ENCODE measurements at regions not wholly inside any gene's neighbourhood (a gene's known extent, or its start where the extent isn't known, plus 50 kb on each side); places are given as distances from the start of the nearest gene placed in this dataset.
"Not testable (repeated sequence)": the region's sequence is repeated elsewhere in the genome, so short reads cannot be mapped to it uniquely, and the experiment has no call there.

DNA sequence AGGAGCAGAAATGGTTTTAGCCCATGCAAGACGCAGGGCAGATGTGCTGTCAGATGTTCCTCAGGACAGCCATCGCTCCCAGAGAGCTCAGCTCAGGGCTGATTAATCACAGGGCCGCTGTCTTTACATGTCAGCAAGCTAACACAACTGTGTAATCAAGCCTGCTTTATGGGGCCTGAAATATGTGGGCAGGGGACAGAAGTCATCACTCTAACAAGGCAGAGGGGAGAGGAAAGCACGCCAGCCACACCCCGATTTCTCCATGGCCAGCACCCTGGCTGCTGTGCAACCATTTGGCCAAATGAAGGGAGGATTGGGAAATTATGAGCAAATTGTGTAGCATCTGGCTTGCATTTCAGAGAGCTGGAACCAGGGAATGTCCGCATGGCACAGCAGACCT lies 368.8 kb downstream of the NPHP4 start:
- DNase-seq: no peak

DNA sequence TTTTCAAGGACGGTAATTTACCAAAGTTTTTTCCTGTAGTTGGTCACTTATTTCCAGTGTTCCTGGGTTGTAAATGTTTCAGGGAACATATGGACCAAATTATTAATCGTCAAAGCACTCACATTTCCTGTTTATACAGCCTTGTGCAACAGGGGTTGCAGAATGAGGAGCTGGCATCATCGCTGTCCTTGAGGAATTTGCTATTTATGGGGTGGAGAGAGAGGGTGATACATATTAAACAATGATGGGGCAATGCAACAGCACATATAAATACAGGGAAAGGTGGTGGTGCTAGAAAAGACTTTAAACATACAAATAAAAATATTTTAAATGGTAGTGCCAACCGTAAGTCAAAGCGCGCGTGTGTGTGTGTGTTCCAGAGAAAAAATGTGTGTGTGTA lies 369.8 kb downstream of the NPHP4 start:
- DNase-seq: no peak

DNA sequence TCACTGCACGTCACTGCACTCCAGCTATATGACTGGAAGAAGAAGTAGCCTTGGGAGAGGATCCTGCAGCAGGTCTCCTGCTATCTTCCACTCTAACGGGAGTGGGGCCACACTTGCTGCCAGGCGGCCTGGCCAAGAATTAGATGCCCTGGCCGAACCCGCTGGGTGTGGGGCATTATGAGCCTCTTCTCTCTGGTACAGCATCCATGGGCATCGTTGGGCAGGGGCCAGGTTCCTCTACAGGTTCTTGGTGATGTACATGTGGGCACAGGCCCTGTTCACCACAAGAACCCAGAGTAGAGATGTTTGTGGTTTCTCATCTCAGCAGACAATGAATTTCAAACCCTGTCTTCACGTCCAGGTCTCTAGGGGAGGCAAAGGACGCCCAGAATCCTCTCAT lies 370.5 kb downstream of the NPHP4 start:
- no peak for DNase-seq

DNA sequence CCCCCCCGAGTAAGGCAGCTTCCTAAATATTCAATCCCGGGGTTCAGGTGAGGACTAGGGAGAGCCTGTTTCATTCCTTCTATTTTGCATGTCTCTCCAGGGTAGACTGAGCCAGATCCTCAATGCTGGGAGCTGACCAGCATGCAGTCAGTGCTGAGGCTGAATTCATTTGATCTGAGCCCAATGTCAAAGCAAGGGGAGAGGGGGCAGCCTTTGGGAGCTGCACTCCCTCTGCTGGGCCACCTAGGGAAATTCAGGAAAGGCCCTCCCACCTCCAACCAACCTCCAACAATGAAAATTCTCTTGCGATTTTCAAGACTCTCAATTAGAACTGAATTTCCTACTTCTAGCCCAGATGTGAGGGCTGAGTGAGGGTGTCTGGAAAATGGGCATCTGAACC lies 371.2 kb downstream of the NPHP4 start:
- DNase-seq: no peak

DNA sequence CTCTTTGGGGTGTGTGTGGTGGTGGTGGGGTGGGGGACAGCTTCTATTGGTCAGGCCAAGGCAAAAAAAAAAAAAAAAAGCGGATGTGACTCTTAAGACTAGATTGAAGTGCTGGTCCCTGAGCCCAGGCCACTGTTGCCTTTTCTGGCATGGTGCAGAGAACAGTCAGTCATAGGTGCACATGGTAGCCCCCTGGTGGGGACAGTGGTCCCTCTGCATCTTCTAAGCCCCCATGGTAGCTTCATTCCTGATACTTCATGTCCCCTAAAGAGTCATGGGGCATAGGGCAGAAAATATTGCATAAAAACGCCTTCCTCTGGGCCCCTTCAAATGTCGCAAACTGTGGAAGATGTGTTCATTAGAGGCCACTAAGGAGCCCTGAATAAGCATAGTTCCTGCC lies 371.8 kb downstream of the NPHP4 start:
- no peak for DNase-seq

DNA sequence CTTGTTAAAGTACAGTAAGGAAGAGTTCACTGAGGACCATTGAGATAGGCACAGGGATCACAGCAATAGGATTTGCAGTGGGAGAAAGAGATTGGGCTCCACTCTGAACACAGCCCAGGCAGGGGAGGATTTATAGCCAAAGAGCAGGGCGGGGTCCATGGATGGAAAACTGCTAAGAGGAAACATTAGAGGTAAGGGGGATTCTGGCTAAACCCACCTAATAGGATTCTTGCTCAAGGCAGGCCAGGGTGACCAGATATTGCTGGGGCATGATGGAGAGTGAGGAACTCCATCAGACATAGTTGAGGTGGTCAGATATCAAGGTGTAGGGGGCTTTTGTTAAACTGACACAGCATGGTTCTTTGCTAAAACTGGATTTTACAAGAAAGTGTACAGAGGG lies 372.8 kb downstream of the NPHP4 start:
- DNase-seq: no peak

DNA sequence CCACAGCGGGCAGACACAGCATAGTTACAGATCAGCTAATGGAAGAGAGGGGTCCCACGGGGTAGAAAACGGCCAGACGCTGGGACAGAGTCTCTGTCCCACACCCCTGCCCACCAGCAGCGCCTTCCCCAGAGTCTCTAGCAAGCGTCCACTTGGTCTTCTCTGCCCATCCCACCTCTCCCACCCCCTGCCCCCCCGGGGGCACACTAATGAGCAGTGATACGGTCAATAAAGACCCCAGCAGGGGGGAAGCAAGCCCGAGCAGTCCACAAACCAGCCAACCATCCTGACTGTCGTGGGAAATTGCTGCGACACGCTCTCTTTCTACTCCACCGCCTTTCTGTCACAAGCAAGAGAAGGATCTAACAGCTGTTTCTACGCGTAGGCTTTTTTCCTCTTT lies 374.7 kb downstream of the NPHP4 start:
- DNase-seq: no peak

DNA sequence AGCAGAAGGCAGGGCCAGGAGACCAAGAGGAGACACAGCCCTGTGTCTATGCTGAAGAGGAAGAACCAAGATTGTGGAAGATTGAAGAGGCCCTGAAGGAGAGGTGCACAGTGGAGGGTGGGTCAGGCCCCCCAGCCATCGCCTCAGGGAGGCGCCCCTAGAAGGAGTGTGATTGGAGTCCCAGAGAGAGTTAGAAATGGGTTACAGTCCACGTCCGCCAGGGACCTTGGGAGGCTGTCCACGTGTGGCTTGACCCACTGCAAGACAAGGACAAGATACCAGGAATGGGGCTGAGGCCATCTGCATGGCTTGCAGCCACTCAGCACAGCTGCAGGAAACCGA lies 375.1 kb downstream of the NPHP4 start:
- DNase-seq: no peak

DNA sequence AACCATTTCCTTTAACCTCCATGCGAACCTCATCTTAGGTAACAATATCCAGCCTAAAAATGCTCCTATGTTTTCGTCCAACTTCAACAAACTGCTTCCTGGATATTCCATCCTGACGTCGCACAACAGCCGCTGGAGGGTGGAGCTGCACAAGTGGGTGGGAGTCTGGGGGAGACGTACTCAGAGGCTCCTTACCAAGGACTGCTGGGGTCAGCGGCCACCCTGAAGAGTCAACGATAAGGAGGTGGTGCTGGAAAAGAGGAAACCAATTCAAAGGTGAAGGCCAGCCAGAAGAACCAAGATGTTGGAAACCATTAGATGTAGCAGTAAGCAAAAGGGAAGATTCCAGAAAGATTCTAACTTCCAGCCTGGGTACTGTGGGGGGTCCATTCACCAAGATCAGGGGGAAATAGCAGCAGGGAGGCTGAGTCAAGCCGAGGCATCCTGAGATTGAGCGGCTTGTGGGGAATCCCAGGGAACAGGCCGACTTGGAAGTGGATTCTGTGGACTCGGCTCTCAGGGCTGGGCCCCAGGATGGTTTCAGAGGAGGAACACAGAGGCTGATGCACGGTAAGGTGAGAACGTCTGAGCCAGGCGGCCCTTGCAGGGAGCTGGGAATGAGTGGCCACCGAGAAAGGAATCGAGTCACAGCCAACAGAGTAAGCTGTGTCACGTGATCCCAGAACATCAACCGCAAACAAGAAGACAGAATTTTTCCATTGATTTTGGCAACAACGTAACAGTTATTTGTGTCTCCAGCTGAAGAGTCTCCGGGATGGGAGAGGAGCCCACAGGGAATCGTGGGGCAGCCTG lies 375.7 kb downstream of the NPHP4 start:
- DNase-seq: no peak

DNA sequence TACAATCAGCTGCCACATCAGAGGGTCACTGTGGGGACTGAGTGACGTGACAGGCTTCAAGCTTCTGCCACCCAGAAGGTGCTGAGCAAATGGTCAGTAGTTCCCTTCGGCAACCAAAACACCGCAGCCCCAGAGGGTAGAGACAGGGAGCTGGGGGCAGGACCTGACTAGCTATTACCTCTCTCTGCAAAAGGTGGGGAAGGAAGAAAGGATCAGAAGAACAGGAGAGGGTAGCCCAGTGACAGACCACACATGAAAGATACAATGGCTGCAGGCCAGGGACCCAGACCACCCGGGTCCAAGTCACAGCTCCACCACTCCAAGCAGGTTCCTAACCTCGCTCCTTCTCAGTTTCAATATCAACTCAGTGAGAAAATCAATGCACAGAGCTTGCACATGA lies 377.1 kb downstream of the NPHP4 start:
- DNase-seq: no peak

DNA sequence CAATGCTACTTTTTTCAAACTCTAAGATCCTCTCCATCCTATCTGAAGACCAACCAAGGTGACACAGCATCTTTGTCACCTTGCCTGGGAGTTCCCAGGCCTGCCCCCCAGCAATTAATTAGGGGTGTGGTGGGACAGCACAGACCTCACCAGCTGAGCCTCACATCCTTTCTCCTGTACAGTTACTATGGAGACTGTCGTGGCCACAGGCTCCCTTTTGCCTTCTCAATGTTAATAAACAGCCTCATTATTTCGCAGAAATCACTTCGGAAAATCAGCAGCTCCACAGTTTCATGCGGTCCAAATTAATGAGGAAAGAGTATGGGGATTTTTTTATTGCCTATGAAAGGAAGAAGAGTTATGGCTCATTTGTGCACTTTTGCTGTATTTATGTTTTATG lies 378.3 kb downstream of the NPHP4 start:
- DNase-seq: no peak

DNA sequence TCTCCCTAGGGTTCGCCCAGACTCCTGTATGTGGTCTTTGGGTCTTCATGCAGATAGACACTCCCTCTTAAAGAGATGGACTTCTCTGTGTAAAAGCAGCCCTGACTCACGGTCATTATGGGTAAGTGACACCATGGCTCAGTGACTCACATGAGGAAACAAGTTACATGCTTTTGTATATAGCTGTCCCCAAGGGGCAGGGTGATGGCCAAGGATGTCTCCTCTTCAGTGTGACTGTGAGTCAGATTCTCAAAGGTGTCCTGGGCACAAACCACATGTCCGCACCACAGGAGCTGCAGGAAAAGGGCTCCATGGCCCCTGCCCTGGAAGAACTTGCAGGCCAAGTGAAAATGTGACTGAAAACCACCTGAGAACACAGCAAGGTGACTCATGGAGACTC lies 380.4 kb downstream of the NPHP4 start:
- no peak for DNase-seq

DNA sequence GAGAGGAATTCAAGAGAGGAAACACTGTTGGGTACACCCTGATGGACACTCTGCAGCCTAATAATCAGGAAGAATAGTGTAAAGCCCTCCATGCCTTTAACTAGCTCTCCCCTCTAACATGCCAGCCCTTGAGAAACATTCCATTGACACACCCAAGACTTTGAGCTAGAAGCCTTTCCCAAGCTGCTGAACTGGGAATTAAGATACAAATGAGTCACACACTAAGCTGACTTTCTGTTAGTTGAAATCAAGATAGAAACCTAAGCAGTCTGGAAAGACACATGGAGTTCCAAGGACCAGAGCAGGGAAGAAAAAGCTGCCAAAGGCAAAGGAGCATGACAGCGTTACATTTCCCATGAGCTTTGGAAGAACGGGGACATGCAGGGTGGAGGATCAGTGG lies 380.8 kb downstream of the NPHP4 start:
- DNase-seq: no peak

DNA sequence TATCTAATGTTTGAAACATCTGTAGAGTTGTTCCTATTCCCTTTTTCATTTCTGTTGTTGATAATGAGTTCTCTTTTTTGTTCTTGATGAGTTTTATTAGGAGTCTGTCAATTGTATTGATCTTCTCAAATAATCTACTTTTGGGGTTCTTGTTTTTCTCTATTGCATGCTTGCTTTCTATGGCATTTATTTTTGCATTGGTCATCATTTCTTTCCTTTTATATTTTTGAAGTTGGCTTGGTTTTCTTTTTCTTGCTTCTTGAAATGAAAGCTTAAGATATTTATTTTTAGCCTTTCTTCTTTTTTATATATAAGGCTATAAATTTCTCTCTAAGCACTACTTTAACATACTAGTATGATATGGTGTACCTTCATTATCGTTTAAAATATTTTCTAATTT lies 381.8 kb downstream of the NPHP4 start:
- DNase-seq: no peak

DNA sequence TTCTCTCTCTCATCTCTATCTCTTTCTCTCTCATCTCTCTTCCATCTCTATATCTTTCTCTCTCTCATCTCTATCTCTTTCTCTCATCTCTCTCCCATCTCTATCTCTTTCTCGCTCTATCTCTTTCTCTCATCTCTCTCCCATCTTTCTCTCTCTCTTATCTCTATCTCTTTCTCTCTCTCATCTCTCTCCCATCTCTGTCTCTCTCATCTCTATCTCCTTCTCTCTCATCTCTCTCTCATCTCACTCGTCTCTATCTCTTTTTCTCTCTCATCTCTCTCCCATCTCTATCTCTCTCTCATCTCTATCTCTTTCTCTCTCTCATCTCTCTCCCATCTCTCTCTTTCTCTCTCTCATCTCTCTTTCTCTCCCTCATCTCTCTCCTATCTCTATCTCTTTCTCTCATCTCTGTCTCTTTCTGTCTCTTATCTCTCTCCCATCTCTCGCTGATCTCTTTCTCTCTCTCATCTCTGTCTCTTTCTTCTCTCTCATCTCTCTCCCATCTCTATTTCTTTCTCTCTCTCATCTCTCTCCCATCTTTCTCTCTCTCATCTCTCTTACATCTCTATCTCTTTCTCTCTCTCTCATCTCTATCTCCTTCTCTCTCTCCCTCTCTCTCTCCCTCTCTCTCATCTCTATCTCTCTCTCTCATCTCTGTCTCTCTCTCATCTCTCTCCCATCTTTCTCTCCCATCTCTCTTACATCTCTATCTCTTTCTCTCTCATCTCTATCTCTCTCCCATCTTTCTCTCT lies 388.7 kb downstream of the NPHP4 start:
- DNase-seq: no peak

DNA sequence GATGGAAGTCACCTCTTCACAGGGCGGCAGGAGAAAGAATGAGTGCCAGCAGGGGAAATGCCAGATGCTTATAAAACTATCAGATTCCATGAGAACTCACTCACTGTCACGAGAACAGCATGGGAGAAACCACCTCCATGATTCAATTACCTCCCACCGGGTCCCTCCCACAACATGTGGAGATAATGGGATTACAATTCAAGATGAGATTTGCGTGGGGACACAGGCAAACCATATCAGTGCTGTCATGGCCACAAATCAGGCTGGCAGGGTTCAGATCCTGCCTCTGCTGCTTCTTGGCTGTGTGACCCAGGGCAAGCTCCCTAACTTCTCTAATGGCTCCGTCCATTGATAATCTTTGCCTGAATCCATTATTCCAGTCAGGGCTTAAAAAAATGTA lies 389.5 kb downstream of the NPHP4 start:
- not testable (repeated sequence) for DNase-seq

DNA sequence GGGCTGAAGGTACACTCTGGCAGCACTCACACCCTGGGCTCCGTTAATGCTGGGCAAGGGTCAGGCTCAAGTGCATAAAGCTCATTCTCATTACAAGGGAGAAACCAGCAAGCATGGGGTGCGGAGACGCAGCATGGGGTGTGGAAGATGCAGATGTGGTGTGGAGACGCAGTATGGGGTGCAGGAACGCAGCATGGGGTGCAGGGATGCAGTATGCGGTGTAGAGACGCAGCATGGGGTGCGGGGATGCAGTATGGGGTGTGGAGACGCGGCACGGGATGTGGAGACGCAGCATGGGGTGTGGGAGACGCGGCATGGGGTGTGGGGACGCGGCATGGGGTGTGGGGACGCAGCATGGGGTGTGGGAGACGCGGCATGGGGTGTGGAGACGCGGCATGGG lies 390.7 kb downstream of the NPHP4 start:
- no peak for DNase-seq

DNA sequence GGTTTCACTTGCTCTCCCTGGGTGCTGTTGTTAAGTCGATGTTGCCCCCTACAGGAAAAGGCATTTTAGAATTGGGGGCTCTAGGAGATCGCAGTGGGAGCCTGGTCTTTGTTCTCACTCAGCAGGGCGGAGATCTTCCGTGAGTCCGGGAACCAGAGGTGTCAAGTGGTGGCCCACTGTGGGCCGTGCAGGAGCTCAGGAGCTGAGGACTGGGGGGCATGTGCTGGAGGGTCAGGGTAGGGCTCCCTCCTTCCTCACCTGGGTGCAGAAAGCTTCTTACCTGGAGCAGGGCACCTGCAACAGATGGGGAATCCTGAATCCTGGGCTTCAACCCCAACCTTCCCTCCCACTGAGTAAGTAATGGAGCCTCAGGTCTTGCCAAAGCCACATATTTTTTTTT lies 392.7 kb downstream of the NPHP4 start:
- no peak for DNase-seq

DNA sequence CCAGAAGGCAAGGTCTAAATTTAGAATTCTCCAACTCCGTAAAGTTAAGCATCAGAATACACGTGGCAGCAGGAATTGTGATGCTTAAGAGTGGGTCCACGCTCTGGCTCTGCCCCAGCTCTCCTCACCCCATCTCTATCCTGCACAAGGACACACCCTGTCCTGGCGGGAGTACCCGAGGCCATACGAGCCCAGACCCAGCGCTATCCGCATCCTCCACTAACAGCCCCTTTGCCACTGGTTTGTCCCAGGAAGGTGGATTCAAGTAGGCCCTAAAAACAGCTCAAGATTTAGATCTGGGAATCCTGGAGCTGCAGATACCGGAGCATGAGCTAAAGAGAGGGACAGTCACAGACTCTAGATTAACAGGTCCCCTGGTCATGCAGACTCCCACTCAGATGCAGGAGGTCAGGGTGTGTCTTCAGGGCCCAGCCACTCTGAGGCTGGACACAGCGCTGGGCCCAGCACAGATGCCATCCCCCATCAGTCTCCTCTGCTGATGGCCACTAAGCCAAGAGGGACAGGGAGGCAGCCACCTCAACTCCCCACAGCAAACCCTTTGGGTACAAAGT lies 393.3 kb downstream of the NPHP4 start:
- no peak for DNase-seq

DNA sequence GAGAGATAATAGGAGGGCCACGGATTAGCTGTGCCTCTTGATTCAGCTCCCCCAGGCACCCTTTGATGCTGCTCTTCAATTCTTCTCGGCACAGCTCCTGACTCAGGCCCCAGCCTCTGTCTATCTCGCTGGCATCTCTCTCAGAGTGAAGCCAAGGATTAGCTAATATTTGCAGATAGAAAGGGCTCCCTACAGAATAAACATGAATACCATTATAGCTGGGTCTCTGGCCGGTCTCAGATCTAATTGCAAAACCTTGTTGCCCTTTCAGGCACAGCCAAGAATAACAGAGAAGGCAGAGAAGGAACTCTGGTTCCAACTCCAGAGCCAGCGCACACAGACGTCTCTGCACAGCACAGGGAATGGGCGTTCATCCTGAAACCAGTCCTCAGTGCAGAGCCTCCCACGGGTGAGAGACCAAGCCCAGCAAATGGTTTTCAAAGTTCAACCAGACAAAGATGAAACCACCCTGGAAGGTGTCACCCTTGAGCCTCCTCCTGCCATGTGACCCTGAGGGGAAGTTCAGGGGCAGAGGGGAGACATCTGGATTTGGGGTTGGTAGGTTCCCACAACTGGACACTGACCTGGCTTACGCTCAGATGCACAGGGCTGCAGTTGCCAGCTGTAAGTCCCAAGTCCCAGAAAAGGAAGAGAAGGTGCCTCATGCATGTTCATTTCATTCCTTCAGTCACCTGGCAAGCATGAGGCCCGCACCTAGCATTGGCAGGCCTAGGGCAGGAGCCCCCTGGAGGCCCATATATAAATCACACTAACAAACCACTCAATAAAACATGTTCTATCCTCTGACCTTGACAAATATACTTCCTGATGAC lies 394.0 kb downstream of the NPHP4 start:
- no peak for DNase-seq

DNA sequence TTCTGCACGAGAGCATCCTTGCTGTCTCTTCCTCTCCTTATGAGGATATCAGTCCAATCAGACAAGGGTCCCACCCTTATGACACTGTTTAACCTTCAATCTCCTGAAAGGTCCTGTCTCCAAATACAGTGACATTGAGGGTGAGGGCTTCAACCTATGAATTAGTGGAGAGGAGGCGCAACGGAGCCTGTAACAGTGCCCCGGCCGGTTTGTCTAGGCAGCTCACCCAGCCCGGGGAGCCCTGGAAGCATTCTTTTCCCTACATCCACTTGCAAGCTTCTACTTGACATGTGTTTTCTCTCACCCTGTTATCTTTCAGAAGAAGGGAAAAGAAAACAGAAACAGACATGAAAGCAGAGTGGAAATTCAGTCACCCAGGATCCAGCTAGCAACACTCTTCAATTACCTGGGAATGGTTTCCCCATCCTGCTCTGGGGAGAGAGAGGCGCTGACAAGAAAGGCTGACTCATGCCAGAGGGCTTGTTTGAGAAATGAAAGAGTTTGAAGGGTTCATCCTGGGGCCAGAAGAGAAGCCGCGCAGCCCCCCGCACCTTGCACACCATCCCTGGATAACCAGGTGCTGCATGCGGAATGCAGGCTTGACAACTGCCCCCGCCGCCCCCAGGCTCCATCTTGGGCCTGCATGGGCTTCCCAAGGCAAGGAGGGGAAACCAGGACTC lies 394.9 kb downstream of the NPHP4 start:
- DNase-seq: no peak

DNA sequence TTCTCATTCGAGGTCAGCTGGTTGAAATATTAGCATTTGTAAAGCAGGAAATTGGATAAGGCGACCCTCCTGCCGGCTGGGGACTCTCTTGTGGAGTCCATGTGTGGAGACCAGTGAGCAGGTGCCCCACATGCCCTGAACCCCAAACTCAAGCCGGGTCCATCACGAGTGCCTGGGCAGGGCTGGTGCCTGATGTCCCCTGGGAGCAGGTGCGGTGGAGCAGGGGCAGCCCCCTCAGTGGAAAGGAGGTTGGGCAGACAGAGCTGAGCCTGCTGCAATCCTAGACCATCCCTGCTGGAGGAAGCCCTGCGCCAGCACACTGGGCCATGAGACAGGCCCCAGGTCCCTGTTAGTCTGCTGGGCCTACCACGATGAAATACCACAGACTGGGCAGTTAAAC lies 395.6 kb downstream of the NPHP4 start:
- no peak for DNase-seq

Data from inflammatory macrophage treated with lipopolysaccharide for 1 hour (primary cell).